ENCODE measurements at regions not wholly inside any gene's neighbourhood (a gene's known extent, or its start where the extent isn't known, plus 50 kb on each side); places are given as distances from the start of the nearest gene placed in this dataset.
"Not testable (repeated sequence)": the region's sequence is repeated elsewhere in the genome, so short reads cannot be mapped to it uniquely, and the experiment has no call there.

DNA sequence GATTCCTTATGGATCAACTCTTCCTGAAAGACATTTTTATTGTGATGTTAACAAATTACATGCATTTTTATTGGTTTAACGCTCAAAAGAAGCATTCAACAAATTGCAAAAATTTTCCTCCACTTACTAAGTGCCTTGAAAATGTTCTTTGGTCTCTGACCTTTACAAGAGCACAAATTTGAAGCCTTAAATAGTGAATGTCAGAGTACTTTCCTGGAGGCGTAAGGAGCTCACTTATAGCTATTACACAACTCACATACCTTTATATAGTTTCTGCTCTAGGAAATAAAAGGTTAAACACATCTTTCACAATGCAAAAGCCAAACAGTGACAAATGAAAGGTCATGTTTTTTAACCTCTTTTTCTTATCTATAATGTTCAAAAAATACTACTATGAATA, 405.7 kb upstream of the ZNF804A start:
- Histone ChIP-seq H3K27me3 (ENCODE audit: insufficient read depth, low read length) (no peaks in the 10 kb centered on the region), H2AFZ (ENCODE audit: low read depth, low read length) (no peak overlapping the region), H3K9me3 (ENCODE audit: low read length) (no peaks in the 10 kb centered on the region), H3K4me1 (ENCODE audit: insufficient read depth, low read length) (no peaks in the 10 kb centered on the region), H3K36me3 (ENCODE audit: insufficient read depth, low read length) (no peaks in the 10 kb centered on the region), H3K4me3 (ENCODE audit: low read length) (no peak overlapping the region)

DNA sequence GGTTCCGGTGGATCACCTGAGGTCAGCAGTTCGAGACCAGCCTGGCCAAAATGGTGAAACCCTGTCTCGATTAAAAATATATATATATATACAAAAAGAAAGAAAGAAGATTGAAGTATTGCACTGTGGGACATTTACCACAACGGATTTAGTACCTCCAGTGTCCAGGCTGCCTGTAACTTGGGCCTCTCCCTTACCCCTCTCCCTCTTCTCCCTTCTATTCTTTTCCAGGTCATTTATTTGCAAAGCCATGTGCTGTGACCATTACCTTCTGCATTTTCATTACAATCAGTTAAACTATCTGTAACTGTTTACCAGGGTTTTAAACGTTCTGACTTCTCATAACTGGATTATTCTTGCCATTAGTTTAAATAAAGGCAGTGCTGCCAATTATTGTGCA, 400.9 kb upstream of the ZNF804A start:
- Histone ChIP-seq H3K27me3 (ENCODE audit: insufficient read depth, low read length) (no peaks in the 10 kb centered on the region), H3K36me3 (ENCODE audit: insufficient read depth, low read length) (no peaks in the 10 kb centered on the region), H3K9me3 (ENCODE audit: low read length) (no peaks in the 10 kb centered on the region), H2AFZ (ENCODE audit: low read depth, low read length) (no peak overlapping the region), H3K4me1 (ENCODE audit: insufficient read depth, low read length) (no peaks in the 10 kb centered on the region), H3K4me3 (ENCODE audit: low read length) (no peak overlapping the region)

DNA sequence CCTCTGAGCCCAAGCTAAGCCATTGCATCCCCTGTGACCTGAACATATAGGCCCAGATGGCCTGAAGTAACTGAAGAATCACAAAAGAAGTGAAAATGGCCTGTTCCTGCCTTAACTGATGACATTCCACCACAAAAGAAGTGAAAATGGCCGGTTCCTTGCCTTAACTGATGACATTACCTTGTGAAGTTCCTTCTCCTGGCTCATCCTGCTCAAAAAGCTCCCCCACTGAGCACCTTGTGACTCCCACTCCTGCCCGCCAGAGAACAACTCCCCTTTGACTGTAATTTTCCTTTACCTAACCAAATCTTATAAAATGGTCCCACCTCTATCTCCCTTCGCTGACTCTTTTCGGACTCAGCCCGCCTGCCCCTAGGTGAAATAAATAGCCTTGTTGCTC, 399.5 kb upstream of the ZNF804A start:
- not testable (repeated sequence) for H3K36me3 ChIP-seq (ENCODE audit: insufficient read depth, low read length); H3K4me3 ChIP-seq (ENCODE audit: low read length); H3K27me3 ChIP-seq (ENCODE audit: insufficient read depth, low read length); H2AFZ ChIP-seq (ENCODE audit: low read depth, low read length); H3K4me1 ChIP-seq (ENCODE audit: insufficient read depth, low read length); H3K9me3 ChIP-seq (ENCODE audit: low read length)

DNA sequence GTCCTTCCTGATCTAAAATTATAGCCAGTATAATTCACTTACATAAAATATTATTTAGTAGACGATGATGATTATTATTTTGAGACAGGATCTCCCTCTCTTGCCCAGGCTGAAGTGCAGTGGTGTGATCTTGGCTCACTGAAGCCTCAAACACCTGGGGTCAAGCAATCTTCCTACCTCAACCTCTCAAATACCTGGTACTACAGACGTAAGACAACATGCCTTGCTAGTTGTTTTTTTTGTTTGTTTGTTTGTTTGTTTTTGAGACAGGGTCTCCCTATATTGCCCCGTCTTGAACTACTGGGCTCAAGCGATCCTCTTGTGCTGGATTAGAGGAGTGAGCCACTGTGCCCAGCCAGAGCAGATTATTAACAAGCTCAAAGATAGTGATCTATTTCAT, 399.1 kb upstream of the ZNF804A start:
- Histone ChIP-seq H3K9me3 (ENCODE audit: low read length) (no peaks in the 10 kb centered on the region), H3K4me1 (ENCODE audit: insufficient read depth, low read length) (no peaks in the 10 kb centered on the region), H3K4me3 (ENCODE audit: low read length) (no peak overlapping the region), H3K27me3 (ENCODE audit: insufficient read depth, low read length) (no peaks in the 10 kb centered on the region), H3K36me3 (ENCODE audit: insufficient read depth, low read length) (no peaks in the 10 kb centered on the region), H2AFZ (ENCODE audit: low read depth, low read length) (no peak overlapping the region)

DNA sequence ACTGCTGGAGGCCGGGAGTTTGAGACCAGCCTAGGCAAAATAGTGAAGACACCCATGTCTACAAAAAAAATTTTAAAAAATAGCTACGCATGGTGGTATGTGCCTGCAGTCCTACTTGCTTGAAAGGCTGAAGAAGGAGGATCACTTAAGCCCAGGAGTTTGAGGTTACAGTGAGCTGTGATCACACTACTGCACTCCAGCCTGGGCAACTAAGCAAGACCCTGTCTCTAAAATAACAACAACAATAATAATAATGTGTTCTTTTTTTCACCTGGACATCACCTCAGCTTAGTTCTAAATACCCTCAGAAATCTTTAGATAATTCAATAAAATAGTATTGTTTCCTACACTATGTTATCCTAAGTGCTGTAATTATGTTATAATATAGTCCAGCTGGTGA, 397.1 kb upstream of the ZNF804A start:
- Histone ChIP-seq H3K36me3 (ENCODE audit: insufficient read depth, low read length) (no peaks in the 10 kb centered on the region), H2AFZ (ENCODE audit: low read depth, low read length) (no peak overlapping the region), H3K4me1 (ENCODE audit: insufficient read depth, low read length) (no peaks in the 10 kb centered on the region), H3K9me3 (ENCODE audit: low read length) (no peaks in the 10 kb centered on the region), H3K4me3 (ENCODE audit: low read length) (no peak overlapping the region), H3K27me3 (ENCODE audit: insufficient read depth, low read length) (no peaks in the 10 kb centered on the region)

DNA sequence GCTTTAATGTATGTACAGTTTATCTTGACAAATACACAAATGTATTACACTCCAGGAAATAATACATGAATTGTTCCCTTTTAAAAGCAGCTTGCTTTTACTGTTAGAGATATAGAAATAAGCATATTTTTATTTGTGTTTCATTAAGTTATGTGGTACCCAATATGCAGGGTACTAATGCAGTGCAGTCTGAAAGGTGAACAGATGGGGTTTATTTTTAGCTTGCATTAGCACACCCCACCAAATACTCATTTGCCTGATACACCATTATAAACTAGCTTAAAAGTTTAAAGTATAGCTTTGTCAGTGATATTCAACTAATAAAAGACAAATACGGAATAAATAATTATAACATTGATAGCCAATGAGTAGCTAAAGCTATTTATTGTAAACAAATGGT, 394.7 kb upstream of the ZNF804A start:
- Histone ChIP-seq H3K4me3 (ENCODE audit: low read length) (no peak overlapping the region), H2AFZ (ENCODE audit: low read depth, low read length) (no peak overlapping the region), H3K4me1 (ENCODE audit: insufficient read depth, low read length) (no peaks in the 10 kb centered on the region)

DNA sequence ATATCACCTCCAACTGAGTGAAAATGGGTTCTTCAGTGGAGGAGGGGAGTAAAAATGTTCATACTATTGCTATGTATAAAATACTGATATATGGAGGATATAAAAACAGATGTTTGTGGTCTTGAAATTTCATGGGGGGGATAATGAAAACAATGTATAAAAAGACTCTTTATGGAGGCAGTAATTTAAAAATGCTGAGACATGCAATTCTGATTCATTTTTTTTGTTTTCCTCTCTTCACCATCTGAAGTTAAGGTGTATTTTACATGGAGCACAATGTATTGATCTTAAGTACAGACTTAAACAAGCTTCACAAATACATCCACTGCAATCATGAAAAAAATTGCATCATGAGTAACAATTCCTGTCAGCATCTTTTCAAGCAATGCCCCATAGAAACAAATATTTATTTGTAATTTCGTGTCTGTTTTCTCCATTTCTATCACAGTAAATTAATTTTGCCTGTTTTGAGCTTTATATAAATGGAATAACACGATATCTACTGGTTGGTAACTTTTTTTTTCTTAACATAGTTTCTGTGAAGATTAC, 393.2 kb upstream of the ZNF804A start:
- Histone ChIP-seq H3K4me3 (ENCODE audit: low read length) (no peak overlapping the region), H3K36me3 (ENCODE audit: insufficient read depth, low read length) (no peaks in the 10 kb centered on the region), H3K4me1 (ENCODE audit: insufficient read depth, low read length) (no peaks in the 10 kb centered on the region), H3K9me3 (ENCODE audit: low read length) (no peaks in the 10 kb centered on the region), H2AFZ (ENCODE audit: low read depth, low read length) (no peak overlapping the region), H3K27me3 (ENCODE audit: insufficient read depth, low read length) (no peaks in the 10 kb centered on the region)

More for the DNA sequence above, 394.7 kb upstream of the ZNF804A start:
- H3K9me3 ChIP-seq (ENCODE audit: low read length) = no peaks in the 10 kb centered on the region
- no peaks in the 10 kb centered on the region for H3K36me3 ChIP-seq (ENCODE audit: insufficient read depth, low read length)
- H3K27me3 ChIP-seq (ENCODE audit: insufficient read depth, low read length) = no peaks in the 10 kb centered on the region

DNA sequence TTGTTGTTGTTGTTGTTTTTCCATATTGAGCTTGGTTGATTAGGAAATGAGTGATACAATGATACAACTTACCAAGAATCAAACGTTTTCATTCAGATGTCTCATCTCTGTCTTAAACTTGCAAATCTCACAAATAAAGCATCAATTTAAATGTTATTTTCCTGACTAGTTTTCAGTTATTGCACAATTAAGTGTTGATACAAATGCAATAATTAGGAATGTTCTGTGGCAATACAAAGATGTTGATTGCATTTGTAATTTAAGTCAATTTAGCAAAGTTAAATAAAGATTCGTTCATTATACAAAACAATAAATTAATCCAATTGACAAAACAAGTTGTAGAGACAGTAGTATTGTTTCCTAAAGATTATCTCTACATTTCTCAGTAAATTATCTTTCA, 392.3 kb upstream of the ZNF804A start:
- Histone ChIP-seq H3K27me3 (ENCODE audit: insufficient read depth, low read length) (no peaks in the 10 kb centered on the region), H2AFZ (ENCODE audit: low read depth, low read length) (no peak overlapping the region), H3K4me3 (ENCODE audit: low read length) (no peak overlapping the region), H3K36me3 (ENCODE audit: insufficient read depth, low read length) (no peaks in the 10 kb centered on the region), H3K4me1 (ENCODE audit: insufficient read depth, low read length) (no peaks in the 10 kb centered on the region), H3K9me3 (ENCODE audit: low read length) (no peaks in the 10 kb centered on the region)

DNA sequence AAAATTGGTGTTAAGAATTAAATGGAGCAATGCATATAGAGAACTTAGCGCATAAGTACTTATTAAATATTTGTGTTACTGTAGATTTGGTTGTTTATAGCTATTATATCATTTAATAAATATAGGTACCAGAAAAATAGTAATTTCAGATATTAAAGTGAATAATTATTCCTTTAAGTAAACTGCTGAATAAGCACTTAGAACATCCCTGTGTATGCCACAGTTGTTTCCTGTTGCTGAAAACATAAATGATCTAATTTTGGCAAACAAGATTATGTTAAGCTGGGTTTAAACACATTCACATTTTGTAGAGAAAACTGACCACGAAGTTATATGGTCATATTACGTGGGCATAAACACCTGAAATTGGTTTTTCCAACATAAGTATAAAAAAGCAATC, 388.0 kb upstream of the ZNF804A start:
- H3K4me1 ChIP-seq (ENCODE audit: insufficient read depth, low read length) = no peaks in the 10 kb centered on the region

DNA sequence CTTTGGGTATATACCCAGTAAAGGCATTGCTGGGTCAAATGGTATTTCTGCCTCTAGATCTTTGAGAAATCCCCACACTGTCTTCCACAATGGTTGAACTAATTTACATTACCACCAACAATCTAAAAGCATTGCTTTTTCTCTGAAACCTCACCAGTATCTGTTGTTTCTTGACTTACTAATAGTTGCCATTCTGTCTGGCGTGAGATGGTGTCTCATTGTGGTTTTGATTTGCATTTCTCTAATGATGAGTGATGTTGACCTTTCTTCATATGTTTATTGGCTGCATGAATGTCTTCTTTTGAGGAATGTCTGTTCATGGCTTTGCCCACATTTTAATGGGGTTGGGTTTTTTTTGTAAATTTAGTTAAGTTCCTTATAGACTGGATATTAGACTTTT, 382.6 kb upstream of the ZNF804A start:
- no peaks in the 10 kb centered on the region for H3K9me3 ChIP-seq (ENCODE audit: low read length)
- H3K36me3 ChIP-seq (ENCODE audit: insufficient read depth, low read length) = no peaks in the 10 kb centered on the region
- H3K27me3 ChIP-seq (ENCODE audit: insufficient read depth, low read length) = no peaks in the 10 kb centered on the region

More for the DNA sequence above, 388.0 kb upstream of the ZNF804A start:
- no peaks in the 10 kb centered on the region for H3K36me3 ChIP-seq (ENCODE audit: insufficient read depth, low read length)
- H2AFZ ChIP-seq (ENCODE audit: low read depth, low read length) = no peak overlapping the region
- no peak overlapping the region for H3K4me3 ChIP-seq (ENCODE audit: low read length)
- H3K27me3 ChIP-seq (ENCODE audit: insufficient read depth, low read length) = no peaks in the 10 kb centered on the region
- no peaks in the 10 kb centered on the region for H3K9me3 ChIP-seq (ENCODE audit: low read length)

DNA sequence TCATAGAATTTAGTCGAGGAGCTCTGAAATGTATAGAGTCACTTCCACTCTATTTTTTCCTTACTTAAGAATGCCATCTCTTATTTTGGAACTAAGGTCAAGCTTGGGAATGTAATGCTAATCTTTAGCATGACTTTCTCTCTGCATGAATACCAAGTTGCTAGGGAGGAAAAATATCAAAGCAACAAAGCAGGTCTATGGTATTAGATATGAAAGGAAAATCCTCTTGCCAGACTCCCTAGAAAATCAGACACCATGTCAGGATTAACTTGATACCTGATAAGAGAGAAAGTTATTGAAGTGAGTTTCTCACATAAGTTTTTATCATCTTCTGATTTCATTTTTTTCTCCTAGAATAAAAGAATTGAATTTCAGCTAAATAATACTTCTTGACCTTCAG, 341.7 kb upstream of the ZNF804A start:
- H3K4me3 ChIP-seq (ENCODE audit: low read length) = no peak overlapping the region
- no peaks in the 10 kb centered on the region for H3K4me1 ChIP-seq (ENCODE audit: insufficient read depth, low read length)
- H3K9me3 ChIP-seq (ENCODE audit: low read length) = no peaks in the 10 kb centered on the region
- H3K27me3 ChIP-seq (ENCODE audit: insufficient read depth, low read length) = no peaks in the 10 kb centered on the region
- H2AFZ ChIP-seq (ENCODE audit: low read depth, low read length) = no peak overlapping the region
- no peaks in the 10 kb centered on the region for H3K36me3 ChIP-seq (ENCODE audit: insufficient read depth, low read length)

More for the DNA sequence above, 382.6 kb upstream of the ZNF804A start:
- Histone ChIP-seq H3K4me1 (ENCODE audit: insufficient read depth, low read length) (no peaks in the 10 kb centered on the region), H3K4me3 (ENCODE audit: low read length) (no peak overlapping the region), H2AFZ (ENCODE audit: low read depth, low read length) (no peak overlapping the region)

DNA sequence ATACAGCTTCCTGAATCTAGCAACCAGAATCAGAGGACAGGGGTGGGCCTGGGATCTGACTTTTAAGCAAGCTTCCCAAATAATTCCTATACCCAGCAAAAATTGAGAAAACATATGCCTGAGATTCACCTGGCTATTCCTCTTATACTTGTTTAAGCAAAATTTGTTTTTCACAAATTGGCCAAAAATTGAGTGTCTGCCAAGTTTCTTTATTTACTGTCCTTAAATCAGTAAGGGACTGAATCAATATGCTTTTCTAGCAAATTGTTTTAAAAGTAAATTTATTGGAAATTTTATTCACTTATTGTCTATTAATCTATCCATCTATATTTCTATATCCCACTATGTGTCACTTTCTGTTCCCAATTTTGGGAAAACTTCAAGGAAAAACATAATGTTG, 337.0 kb upstream of the ZNF804A start:
- no peak overlapping the region for H2AFZ ChIP-seq (ENCODE audit: low read depth, low read length)
- no peaks in the 10 kb centered on the region for H3K9me3 ChIP-seq (ENCODE audit: low read length)
- no peaks in the 10 kb centered on the region for H3K4me1 ChIP-seq (ENCODE audit: insufficient read depth, low read length)
- no peaks in the 10 kb centered on the region for H3K36me3 ChIP-seq (ENCODE audit: insufficient read depth, low read length)
- no peaks in the 10 kb centered on the region for H3K27me3 ChIP-seq (ENCODE audit: insufficient read depth, low read length)
- H3K4me3 ChIP-seq (ENCODE audit: low read length) = no peak overlapping the region

DNA sequence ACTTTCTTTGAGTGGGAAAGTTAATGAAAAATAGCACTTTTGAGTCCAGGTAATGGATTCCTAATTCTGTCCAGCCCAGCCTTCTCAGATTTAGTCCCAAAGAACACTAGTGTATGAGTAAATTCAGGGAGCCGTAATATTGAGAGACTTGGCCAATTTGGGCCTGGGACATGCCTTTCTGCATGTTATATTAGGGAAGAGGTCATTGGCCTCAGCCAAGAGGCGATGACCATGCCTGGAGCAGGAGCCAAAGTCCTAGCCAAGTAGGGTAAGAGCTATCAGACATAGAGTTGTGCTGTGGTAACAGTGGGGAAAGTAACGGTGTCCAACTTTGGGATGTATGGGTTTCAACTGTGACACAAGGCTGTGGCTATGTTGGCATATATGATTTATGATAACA, 336.5 kb upstream of the ZNF804A start:
- Histone ChIP-seq H2AFZ (ENCODE audit: low read depth, low read length) (no peak overlapping the region), H3K4me1 (ENCODE audit: insufficient read depth, low read length) (no peaks in the 10 kb centered on the region), H3K27me3 (ENCODE audit: insufficient read depth, low read length) (no peaks in the 10 kb centered on the region), H3K9me3 (ENCODE audit: low read length) (no peaks in the 10 kb centered on the region), H3K36me3 (ENCODE audit: insufficient read depth, low read length) (no peaks in the 10 kb centered on the region), H3K4me3 (ENCODE audit: low read length) (no peak overlapping the region)

DNA sequence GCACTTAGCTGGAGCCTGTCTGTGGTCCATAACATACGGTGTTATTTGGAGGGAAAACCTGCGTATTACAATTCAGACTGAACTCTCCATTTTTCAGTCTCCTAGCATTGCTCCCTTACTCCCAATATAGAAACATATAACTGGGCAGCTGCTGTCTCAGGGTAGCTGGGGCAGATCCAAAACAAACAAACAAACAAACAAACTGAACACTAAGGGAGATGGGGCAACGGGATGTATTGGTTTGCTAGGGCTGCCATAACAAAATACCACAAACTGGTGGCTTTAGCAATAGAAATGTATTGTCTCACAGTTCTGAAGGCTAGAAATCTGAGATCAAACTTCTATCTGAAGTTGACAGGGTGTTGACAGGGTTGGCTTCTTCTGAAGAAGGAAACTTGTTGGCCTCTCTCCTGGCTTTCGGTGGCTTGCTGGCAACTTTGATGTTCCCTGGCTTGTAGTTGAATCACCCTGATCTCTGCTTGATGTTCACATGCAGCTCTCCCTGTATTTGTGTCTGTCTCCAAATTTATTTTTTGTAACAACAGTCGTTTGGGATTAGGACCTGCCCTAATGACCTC, 329.3 kb upstream of the ZNF804A start:
- Histone ChIP-seq H2AFZ (ENCODE audit: low read depth, low read length) (no peak overlapping the region), H3K4me3 (ENCODE audit: low read length) (no peak overlapping the region), H3K4me1 (ENCODE audit: insufficient read depth, low read length) (peaks cover 3% of the 10 kb centered on the region), H3K27me3 (ENCODE audit: insufficient read depth, low read length) (no peaks in the 10 kb centered on the region), H3K9me3 (ENCODE audit: low read length) (no peaks in the 10 kb centered on the region), H3K36me3 (ENCODE audit: insufficient read depth, low read length) (no peaks in the 10 kb centered on the region)

Measured in neuron (in vitro differentiated cells).